ENCODE measurements at regions not wholly inside any gene's neighbourhood (a gene's known extent, or its start where the extent isn't known, plus 50 kb on each side); places are given as distances from the start of the nearest gene placed in this dataset.

GRCh38 chr6:23875006-23875405, 251.0 kb upstream of the NRSN1 start:
- no peak for TF ChIP-seq EZH2 (IDR thresholded peaks at IDR 0.05)
- no peak for TF ChIP-seq POLR2AphosphoS5 (IDR thresholded peaks at IDR 0.05; ENCODE audit: borderline replicate concordance, low read depth, low read length)
- TF ChIP-seq FOXP2 (optimal IDR thresholded peaks at IDR 0.05; ENCODE audit: control extremely low read depth, extremely low read length, insufficient read depth), result no peak
